SK-N-SH treated with all-trans-retinoic acid at 6 μM for 48 hours (cell line): ENCODE measurements at regions not wholly inside any gene's neighbourhood (a gene's known extent, or its start where the extent isn't known, plus 50 kb on each side); places are given as distances from the start of the nearest gene placed in this dataset.

Experiments used
- ATAC-seq: fragments of 200-7000 bp; cut with Tn5 transposase; 3 replicates; pipeline ENCODE4 v1.9.1; 2020; ENCODE audit warnings: mild to moderate bottlenecking, moderate library complexity
- ARNTL ChIP-seq: fragments of 450-650 bp; formaldehyde crosslinking; IDR thresholded peaks from 2 replicates; pipeline ENCODE4 v1.5.0; 2020; ENCODE audit warnings: low read depth, mild to moderate bottlenecking, moderate library complexity, borderline replicate concordance
- CREB5 ChIP-seq: fragments of 250-450 bp; sonication (Bioruptor Pico); IDR thresholded peaks from 2 replicates; pipeline ENCODE4 v1.5.1; 2020; ENCODE audit warnings: low read depth, mild to moderate bottlenecking, moderate library complexity
- CSDC2 ChIP-seq: fragments of 250-450 bp; sonication (Bioruptor Pico); IDR thresholded peaks from 2 replicates; pipeline ENCODE4 v1.5.0; 2020; ENCODE audit warnings: mild to moderate bottlenecking, moderate library complexity
- CSRNP3 ChIP-seq: fragments of 250-450 bp; sonication (Bioruptor Pico); IDR thresholded peaks from 2 replicates; pipeline ENCODE4 v1.5.1; 2021; ENCODE audit warnings: mild to moderate bottlenecking, moderate library complexity
- ESRRG ChIP-seq: fragments of 250-450 bp; sonication (Bioruptor Pico); IDR thresholded peaks from 2 replicates; pipeline ENCODE4 v1.6.1; 2021; ENCODE audit warnings: mild to moderate bottlenecking
- GLIS3 ChIP-seq: fragments of 250-450 bp; sonication (Bioruptor Pico); IDR thresholded peaks from 2 replicates; pipeline ENCODE4 v1.5.0; 2020; ENCODE audit warnings: mild to moderate bottlenecking, moderate library complexity
- ISL1 ChIP-seq: fragments of 250-450 bp; sonication (Bioruptor Pico); IDR thresholded peaks from 2 replicates; pipeline ENCODE4 v2.1.2; 2022; ENCODE audit warnings: mild to moderate bottlenecking, moderate library complexity
- PATZ1 ChIP-seq: fragments of 250-450 bp; sonication (Bioruptor Pico); IDR thresholded peaks from 2 replicates; pipeline ENCODE4 v1.8.0; 2020; ENCODE audit warnings: mild to moderate bottlenecking, moderate library complexity, borderline replicate concordance
- POU6F1 ChIP-seq: fragments of 250-450 bp; sonication (Bioruptor Pico); IDR thresholded peaks from 2 replicates; pipeline ENCODE4 v1.8.0; 2021; ENCODE audit warnings: low read depth, mild to moderate bottlenecking, moderate library complexity, borderline replicate concordance
- PPARA ChIP-seq: fragments of 250-450 bp; sonication (Bioruptor Pico); IDR thresholded peaks from 2 replicates; pipeline ENCODE4 v1.5.0; 2020; ENCODE audit warnings: mild to moderate bottlenecking, borderline replicate concordance
- RARB ChIP-seq: fragments of 250-450 bp; sonication (Bioruptor Pico); IDR thresholded peaks from 2 replicates; pipeline ENCODE4 v1.8.0; 2021; ENCODE audit warnings: mild to moderate bottlenecking, moderate library complexity
- SNAI2 ChIP-seq: fragments of 250-450 bp; sonication (Bioruptor Pico); IDR thresholded peaks from 2 replicates; pipeline ENCODE4 v1.5.0; 2020; ENCODE audit warnings: mild to moderate bottlenecking, moderate library complexity
- TCF4 ChIP-seq: fragments of 250-450 bp; sonication (Bioruptor Pico); IDR thresholded peaks from 2 replicates; pipeline ENCODE4 v1.8.0; 2021; ENCODE audit warnings: mild to moderate bottlenecking, moderate library complexity, borderline replicate concordance
- TOX ChIP-seq: fragments of 250-450 bp; sonication (Bioruptor Pico); IDR thresholded peaks from 2 replicates; pipeline ENCODE4 v1.8.0; 2021; ENCODE audit warnings: mild to moderate bottlenecking, moderate library complexity, borderline replicate concordance
- TSHZ2 ChIP-seq: fragments of 250-450 bp; sonication (Bioruptor Pico); IDR thresholded peaks from 2 replicates; pipeline ENCODE4 v1.5.0; 2020; ENCODE audit warnings: mild to moderate bottlenecking, moderate library complexity
- ZC3H10 ChIP-seq: fragments of 250-450 bp; sonication (Bioruptor Pico); IDR thresholded peaks from 2 replicates; pipeline ENCODE4 v1.5.1; 2021; ENCODE audit warnings: mild to moderate bottlenecking, moderate library complexity
- ZFP3 ChIP-seq: fragments of 250-450 bp; sonication (Bioruptor Pico); IDR thresholded peaks from 2 replicates; pipeline ENCODE4 v1.5.0; 2020; ENCODE audit warnings: mild to moderate bottlenecking, moderate library complexity
- ZFP30 ChIP-seq: fragments of 450-650 bp; formaldehyde crosslinking; IDR thresholded peaks from 2 replicates; pipeline ENCODE4 v1.5.0; 2022; ENCODE audit warnings: mild to moderate bottlenecking, moderate library complexity
- ZNF565 ChIP-seq: fragments of 450-650 bp; formaldehyde crosslinking; conservative IDR thresholded peaks from 2 replicates; pipeline ENCODE4 v1.5.0; 2020; ENCODE audit warnings: low read depth, mild to moderate bottlenecking, moderate library complexity
- ZNF70 ChIP-seq: fragments of 450-650 bp; formaldehyde crosslinking; IDR thresholded peaks from 2 replicates; pipeline ENCODE4 v1.5.0; 2020; ENCODE audit warnings: mild to moderate bottlenecking, moderate library complexity
- ZNF8 ChIP-seq: fragments of 450-650 bp; formaldehyde crosslinking; IDR thresholded peaks from 2 replicates; pipeline ENCODE4 v1.5.0; 2020; ENCODE audit warnings: mild to moderate bottlenecking, moderate library complexity

GRCh38 chr18:45312555-45313126, 302.6 kb upstream of the SLC14A2 start:
- ATAC-seq, result no peak
- no peak for TF ChIP-seq SNAI2 (CRISPR knock-in tag)
- no peak for TF ChIP-seq ZC3H10 (CRISPR knock-in tag)
- no peak for TF ChIP-seq ZFP30 (CRISPR knock-in tag)
- TF ChIP-seq ISL1 (CRISPR knock-in tag), result no peak
- TF ChIP-seq RARB (CRISPR knock-in tag), result no peak
- no peak for TF ChIP-seq ZNF565
- TF ChIP-seq TOX, result no peak
- TF ChIP-seq ZNF70, result no peak
- TF ChIP-seq ESRRG (CRISPR knock-in tag), result no peak
- no peak for TF ChIP-seq ZNF8
- no peak for TF ChIP-seq TSHZ2 (CRISPR knock-in tag)
- TF ChIP-seq, all 23 proteins: peak for 0

GRCh38 chr18:45316127-45316526, 299.1 kb upstream of the SLC14A2 start:
- ATAC-seq, result no peak

GRCh38 chr18:45317948-45318640, 297.2 kb upstream of the SLC14A2 start:
- ATAC-seq, result no peak
- TF ChIP-seq CSRNP3 (CRISPR knock-in tag) (no peak), ZFP3 (CRISPR knock-in tag) (no peak), RARB (CRISPR knock-in tag) (no peak)

More at GRCh38 chr18:45316127-45316526, 299.1 kb upstream of the SLC14A2 start:
- TF ChIP-seq CSDC2 (CRISPR knock-in tag), result no peak
- no peak for TF ChIP-seq PPARA (CRISPR knock-in tag)
- TF ChIP-seq POU6F1, result no peak
- TF ChIP-seq ZFP3 (CRISPR knock-in tag), result no peak
- no peak for TF ChIP-seq ZFP30 (CRISPR knock-in tag)
- TF ChIP-seq RARB (CRISPR knock-in tag), result no peak
- no peak for TF ChIP-seq PATZ1
- TF ChIP-seq ZNF565, result no peak
- TF ChIP-seq ARNTL, result no peak
- no peak for TF ChIP-seq ZNF8
- no peak for TF ChIP-seq ZNF70

GRCh38 chr18:45320724-45321123, 294.6 kb upstream of the SLC14A2 start:
- no peak for ATAC-seq
- TF ChIP-seq CREB5 (CRISPR knock-in tag), result no peak
- no peak for TF ChIP-seq ZFP30 (CRISPR knock-in tag)
- TF ChIP-seq SNAI2 (CRISPR knock-in tag), result no peak
- no peak for TF ChIP-seq TOX
- TF ChIP-seq ISL1 (CRISPR knock-in tag), result no peak
- TF ChIP-seq CSRNP3 (CRISPR knock-in tag), result no peak
- no peak for TF ChIP-seq GLIS3
- TF ChIP-seq ZNF70, result no peak
- no peak for TF ChIP-seq PATZ1
- no peak for TF ChIP-seq TCF4 (CRISPR knock-in tag)
- no peak for TF ChIP-seq ZFP3 (CRISPR knock-in tag)
- TF ChIP-seq ZNF8, result no peak
- TF ChIP-seq ESRRG (CRISPR knock-in tag), result no peak
